Ecto neural progenitor cell (in vitro differentiated cells): ENCODE measurements at regions not wholly inside any gene's neighbourhood (a gene's known extent, or its start where the extent isn't known, plus 50 kb on each side); places are given as distances from the start of the nearest gene placed in this dataset.
"Not testable (repeated sequence)": the region's sequence is repeated elsewhere in the genome, so short reads cannot be mapped to it uniquely, and the experiment has no call there.

Source experiments
- DNase-seq: peaks from one replicate; pipeline ENCODE4 v3.0.0-alpha.2; 2018; ENCODE audit warnings: low spot score

- DNase-seq = no peak
These were observed 663.3 kb upstream of the ACVR2A start for GRCh38 chr2:147181351-147182029.

- no peak for DNase-seq
These were observed 667.6 kb upstream of the ACVR2A start for GRCh38 chr2:147177071-147177857.

GRCh38 chr2:147174824-147175254 is 670.0 kb upstream of the ACVR2A start:
- DNase-seq = no peak

GRCh38 chr2:147173798-147174197 is 671.0 kb upstream of the ACVR2A start:
- no peak for DNase-seq

- DNase-seq = no peak
These were observed 671.6 kb upstream of the ACVR2A start for GRCh38 chr2:147173189-147173581.

- no peak for DNase-seq
These were observed 672.2 kb upstream of the ACVR2A start for GRCh38 chr2:147172493-147173188.

GRCh38 chr2:147171941-147172340 is 672.9 kb upstream of the ACVR2A start:
- DNase-seq = no peak

GRCh38 chr2:147170932-147171331 is 673.9 kb upstream of the ACVR2A start:
- DNase-seq = no peak

- no peak for DNase-seq
These were observed 679.0 kb upstream of the ACVR2A start for GRCh38 chr2:147165697-147166382.

- DNase-seq = no peak
These were observed 680.3 kb upstream of the ACVR2A start for GRCh38 chr2:147164563-147164962.

- no peak for DNase-seq
These were observed 683.1 kb upstream of the ACVR2A start for GRCh38 chr2:147161746-147162145.

- DNase-seq = no peak
These were observed 687.9 kb upstream of the ACVR2A start for GRCh38 chr2:147156970-147157369.

- DNase-seq = no peak
These were observed 694.6 kb upstream of the ACVR2A start for GRCh38 chr2:147150241-147150635.

GRCh38 chr2:147149575-147150240 is 695.1 kb upstream of the ACVR2A start:
- DNase-seq = no peak

- DNase-seq = no peak
These were observed 697.0 kb upstream of the ACVR2A start for GRCh38 chr2:147147802-147148201.

GRCh38 chr2:147141930-147142329 is 702.9 kb upstream of the ACVR2A start:
- no peak for DNase-seq

GRCh38 chr2:147139732-147140131 is 705.1 kb upstream of the ACVR2A start:
- DNase-seq = not testable (repeated sequence)

GRCh38 chr2:147137711-147138110 is 707.1 kb upstream of the ACVR2A start:
- no peak for DNase-seq

- DNase-seq = no peak
These were observed 709.5 kb upstream of the ACVR2A start for GRCh38 chr2:147135376-147135775.

- DNase-seq = no peak
These were observed 711.4 kb upstream of the ACVR2A start for GRCh38 chr2:147133286-147133908.

GRCh38 chr2:147125145-147125544 is 719.7 kb upstream of the ACVR2A start:
- no peak for DNase-seq
